WERI-Rb-1 (cell line): ENCODE measurements at regions not wholly inside any gene's neighbourhood (a gene's known extent, or its start where the extent isn't known, plus 50 kb on each side); places are given as distances from the start of the nearest gene placed in this dataset.

Experiments used
- DNase-seq: peaks from one replicate; pipeline ENCODE4 v3.0.0-alpha.2; 2020
- H3K27ac ChIP-seq: fragments of 250-450 bp; sonication (Bioruptor Pico); 2 replicates; pipeline ENCODE4 v1.5.1; 2020; ENCODE audit warnings: mild to moderate bottlenecking, moderate library complexity
- H3K27me3 ChIP-seq: fragments of 250-450 bp; sonication (Bioruptor Pico); 2 replicates; pipeline ENCODE4 v1.5.1; 2021; ENCODE audit warnings: mild to moderate bottlenecking, low read depth, moderate library complexity; ENCODE audit not compliant: insufficient read depth, severe bottlenecking
- H3K36me3 ChIP-seq: fragments of 250-450 bp; sonication (Bioruptor Pico); 2 replicates; pipeline ENCODE4 v1.5.1; 2020; ENCODE audit warnings: mild to moderate bottlenecking, moderate library complexity
- H3K4me3 ChIP-seq: 2 replicates; pipeline ENCODE4 v1.5.1; 2011; ENCODE audit warnings: low read depth, mild to moderate bottlenecking, control low read depth, low read length
- H3K9me3 ChIP-seq: fragments of 250-450 bp; sonication (Bioruptor Pico); 2 replicates; pipeline ENCODE4 v1.5.1; 2021; ENCODE audit warnings: mild to moderate bottlenecking, moderate library complexity; ENCODE audit not compliant: severe bottlenecking
- CTCF ChIP-seq: IDR thresholded peaks from 2 replicates; pipeline ENCODE4 v1.5.1; 2011; ENCODE audit warnings: low read depth, mild to moderate bottlenecking, control low read depth, inconsistent platforms, low read length

- Histone ChIP-seq H3K4me3 (no peak overlapping the region), H3K27me3 (no peaks in the 10 kb centered on the region), H3K9me3 (no peaks in the 10 kb centered on the region), H3K27ac (no peak overlapping the region), H3K36me3 (no peaks in the 10 kb centered on the region)
- no peak for TF ChIP-seq CTCF
- no peak for DNase-seq
These were observed 165.2 kb upstream of the PPP2R2D start for GRCh38 chr10:131735577-131735976.

GRCh38 chr10:131736321-131736980 is 164.4 kb upstream of the PPP2R2D start:
- TF ChIP-seq CTCF, result no peak
- Histone ChIP-seq H3K36me3 (no peaks in the 10 kb centered on the region), H3K27me3 (no peaks in the 10 kb centered on the region), H3K27ac (no peak overlapping the region), H3K4me3 (no peak overlapping the region), H3K9me3 (no peaks in the 10 kb centered on the region)
- DNase-seq, result no peak

GRCh38 chr10:131737543-131738395 is 163.0 kb upstream of the PPP2R2D start:
- Histone ChIP-seq H3K27ac (no peak overlapping the region), H3K9me3 (no peaks in the 10 kb centered on the region), H3K36me3 (no peaks in the 10 kb centered on the region), H3K27me3 (no peaks in the 10 kb centered on the region), H3K4me3 (no peak overlapping the region)
- no peak for DNase-seq
- no peak for TF ChIP-seq CTCF

GRCh38 chr10:131738396-131738735 is 162.4 kb upstream of the PPP2R2D start:
- TF ChIP-seq CTCF, result no peak
- no peaks in the 10 kb centered on the region for H3K9me3 ChIP-seq
- DNase-seq, result no peak

GRCh38 chr10:131739206-131739605 is 161.6 kb upstream of the PPP2R2D start:
- no peak for TF ChIP-seq CTCF
- Histone ChIP-seq H3K27me3 (no peaks in the 10 kb centered on the region), H3K4me3 (no peak overlapping the region), H3K27ac (no peak overlapping the region), H3K9me3 (no peaks in the 10 kb centered on the region), H3K36me3 (no peaks in the 10 kb centered on the region)
- DNase-seq, result no peak

More at GRCh38 chr10:131738396-131738735, 162.4 kb upstream of the PPP2R2D start:
- H3K27ac ChIP-seq, result no peak overlapping the region
- H3K4me3 ChIP-seq, result no peak overlapping the region
- no peaks in the 10 kb centered on the region for H3K27me3 ChIP-seq
- no peaks in the 10 kb centered on the region for H3K36me3 ChIP-seq
